ES-I3 (cell line): ENCODE measurements at regions not wholly inside any gene's neighbourhood (a gene's known extent, or its start where the extent isn't known, plus 50 kb on each side); places are given as distances from the start of the nearest gene placed in this dataset.

ENCODE experiments used
- H3K36me3 ChIP-seq: 2 replicates; pipeline ENCODE4 v1.6.1; 2013; ENCODE audit warnings: mild to moderate bottlenecking, low read length, control low read depth, moderate library complexity; ENCODE audit not compliant: insufficient read depth
- H3K4me1 ChIP-seq: 2 replicates; pipeline ENCODE4 v1.6.1; 2013; ENCODE audit warnings: mild to moderate bottlenecking, control low read depth, low read length; ENCODE audit not compliant: insufficient read depth
- H3K9ac ChIP-seq: 2 replicates; pipeline ENCODE4 v1.6.1; 2013; ENCODE audit warnings: low read depth, mild to moderate bottlenecking, low read length, moderate library complexity
- H3K9me3 ChIP-seq: 2 replicates; pipeline ENCODE4 v1.6.1; 2013; ENCODE audit warnings: mild to moderate bottlenecking, low read length, moderate library complexity; ENCODE audit not compliant: control insufficient read depth, insufficient read depth

DNA sequence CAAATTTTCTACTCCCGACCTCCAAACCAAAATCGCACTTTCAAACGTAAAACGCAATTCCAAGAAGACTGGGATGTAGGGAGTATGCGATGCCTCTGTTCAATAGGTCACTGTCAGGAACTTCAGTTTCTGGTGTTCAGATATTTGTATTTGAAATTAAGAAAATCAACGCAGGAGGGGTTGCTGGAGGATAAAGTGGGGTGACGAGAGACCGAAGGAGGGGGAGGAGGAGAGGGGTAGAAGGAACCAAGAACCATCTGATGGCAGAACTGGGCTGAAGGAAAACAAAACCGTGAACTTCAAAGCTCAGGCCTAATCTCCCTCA is 293.8 kb upstream of the NFE2L3 start:
- Histone ChIP-seq H3K36me3 (no peaks in the 10 kb centered on the region), H3K9ac (peak overlapping the region; percentile 98), H3K9me3 (no peaks in the 10 kb centered on the region), H3K4me1 (peaks cover 22% of the 10 kb centered on the region)

DNA sequence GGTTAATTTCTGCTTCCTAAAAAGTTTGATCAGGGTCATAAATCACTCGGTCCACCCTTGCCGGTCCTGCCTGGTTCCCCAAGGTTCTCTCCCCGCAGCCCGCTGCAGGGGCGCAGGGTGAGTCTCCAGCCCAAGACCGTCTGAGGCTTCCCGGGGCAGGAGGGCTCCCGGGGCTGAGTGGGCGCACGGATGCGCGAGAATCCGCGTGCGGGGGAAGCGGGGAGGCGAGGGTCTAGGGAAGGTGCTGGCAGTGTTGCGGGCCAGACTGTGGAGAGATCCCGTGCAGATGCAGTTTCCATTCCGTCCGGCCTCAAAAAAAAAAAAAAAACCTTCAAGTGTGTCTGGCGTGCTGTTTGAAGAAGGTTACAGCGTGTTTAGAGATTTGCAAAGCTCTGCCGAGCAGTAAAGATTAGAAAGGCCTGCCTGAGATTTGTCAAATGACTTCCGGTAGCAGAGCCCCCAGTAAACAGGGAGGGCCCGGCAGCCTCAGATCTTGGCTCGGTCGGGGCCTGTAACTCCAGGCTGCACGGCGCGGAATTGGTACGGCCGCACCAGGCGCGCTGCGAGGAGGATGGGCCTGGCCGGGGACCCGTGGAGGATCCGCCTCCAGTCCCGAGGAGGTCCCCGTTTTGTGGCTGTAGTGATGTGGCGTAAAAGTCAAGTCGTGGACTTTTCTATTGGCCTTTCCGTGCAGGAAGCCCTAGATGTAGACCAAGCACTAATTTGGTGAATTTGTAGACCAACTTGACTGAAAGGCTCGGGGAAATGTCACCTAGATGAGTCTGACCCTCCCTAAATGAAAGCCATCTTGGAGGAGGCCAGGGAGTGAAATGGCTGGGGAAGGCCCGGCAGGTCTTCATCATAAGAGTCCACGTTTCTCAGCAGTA is 293.2 kb upstream of the NFE2L3 start:
- no peaks in the 10 kb centered on the region for H3K36me3 ChIP-seq
- H3K9ac ChIP-seq, result peak overlapping the region; percentile 98
- H3K4me1 ChIP-seq, result peaks cover 18% of the 10 kb centered on the region
- no peaks in the 10 kb centered on the region for H3K9me3 ChIP-seq

DNA sequence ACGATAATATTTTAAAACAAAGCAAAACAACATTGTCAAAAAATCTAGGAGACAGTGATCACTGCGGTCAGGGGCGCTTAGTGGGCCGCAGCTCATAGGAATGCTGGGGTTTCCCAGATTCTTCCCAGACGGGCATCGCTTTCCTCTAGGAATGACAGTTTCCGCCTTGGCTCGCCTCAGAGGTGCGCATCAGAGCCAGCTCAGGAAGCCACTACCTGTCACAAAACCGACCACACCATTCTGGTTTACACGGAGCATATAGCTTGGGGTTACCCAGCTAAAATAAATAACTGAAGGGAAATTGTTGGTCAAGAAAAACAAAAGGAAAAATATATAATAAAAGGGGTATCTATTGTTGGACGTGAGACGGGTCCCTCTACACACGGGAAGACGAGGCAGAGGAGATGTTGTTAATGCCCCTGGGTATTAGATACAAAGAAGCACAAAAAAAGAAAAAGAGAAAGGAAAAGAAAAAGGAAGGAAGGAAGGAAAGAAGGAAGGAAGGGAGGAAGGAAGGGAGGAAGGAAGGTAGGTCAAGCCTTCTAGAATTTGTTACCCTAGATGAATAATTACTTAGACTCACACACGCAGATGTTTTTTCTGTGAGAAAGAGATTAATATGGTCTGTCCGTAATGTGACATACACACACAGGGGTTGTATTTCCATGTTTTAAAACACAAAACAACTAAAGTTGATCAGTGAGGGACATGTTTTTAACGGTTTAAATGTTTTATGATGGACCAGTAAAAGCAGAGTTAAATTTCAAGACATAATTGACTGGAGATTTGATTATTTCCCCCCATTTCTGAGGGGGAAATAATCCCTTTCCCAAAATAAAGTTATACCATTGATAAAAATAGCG is 292.4 kb upstream of the NFE2L3 start:
- H3K9me3 ChIP-seq, result no peaks in the 10 kb centered on the region
- peaks cover 18% of the 10 kb centered on the region for H3K4me1 ChIP-seq

DNA sequence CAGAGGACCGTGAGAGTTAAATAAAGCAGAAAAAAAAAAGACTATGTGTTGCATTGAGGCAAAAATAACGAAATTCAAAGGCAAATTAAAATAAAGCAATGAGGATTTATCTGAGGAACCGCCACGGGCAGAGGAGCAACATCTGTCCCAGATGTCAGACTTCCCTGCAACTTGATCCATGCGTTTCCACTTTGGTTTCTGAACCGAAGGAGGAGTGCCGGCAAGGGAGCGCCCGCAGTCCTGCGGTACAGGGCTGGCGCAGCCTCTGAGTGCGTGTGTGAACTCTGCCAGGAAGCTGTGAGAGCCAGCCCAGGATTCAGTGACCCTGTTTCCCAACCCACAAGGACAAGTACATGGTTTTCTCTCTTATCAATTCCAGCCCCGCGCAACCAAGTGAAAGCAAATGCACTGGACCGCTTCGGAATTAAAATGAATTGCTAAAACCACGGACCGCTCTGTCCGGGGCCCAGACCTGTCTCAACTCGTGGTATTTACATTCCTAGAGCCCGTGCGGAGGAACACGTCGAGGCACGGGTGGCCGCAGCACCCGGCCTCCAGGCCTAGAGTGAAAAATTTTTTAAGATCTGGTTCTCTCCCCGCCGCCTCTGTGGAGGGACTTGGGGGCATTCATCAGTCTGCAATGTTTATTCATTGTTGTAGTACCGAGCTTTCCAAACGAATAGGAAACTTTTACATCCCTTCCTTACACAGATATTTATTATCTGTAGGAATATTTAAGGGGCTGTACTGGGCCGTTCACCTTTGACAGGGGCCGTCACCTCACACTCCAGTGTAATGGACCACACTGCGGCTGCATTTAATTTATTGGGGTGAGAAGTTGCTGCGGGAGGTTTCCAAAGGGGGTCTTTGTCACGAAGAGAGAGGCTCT is 291.5 kb upstream of the NFE2L3 start:
- H3K9ac ChIP-seq, result peak overlapping the region; percentile 25
- H3K36me3 ChIP-seq, result no peaks in the 10 kb centered on the region
- no peaks in the 10 kb centered on the region for H3K9me3 ChIP-seq
- H3K4me1 ChIP-seq, result peaks cover 20% of the 10 kb centered on the region

More for the DNA sequence above, 292.4 kb upstream of the NFE2L3 start:
- Histone ChIP-seq H3K9ac (peak overlapping the region; percentile 98; the same call in 1 of the 2 replicates), H3K36me3 (no peaks in the 10 kb centered on the region)

DNA sequence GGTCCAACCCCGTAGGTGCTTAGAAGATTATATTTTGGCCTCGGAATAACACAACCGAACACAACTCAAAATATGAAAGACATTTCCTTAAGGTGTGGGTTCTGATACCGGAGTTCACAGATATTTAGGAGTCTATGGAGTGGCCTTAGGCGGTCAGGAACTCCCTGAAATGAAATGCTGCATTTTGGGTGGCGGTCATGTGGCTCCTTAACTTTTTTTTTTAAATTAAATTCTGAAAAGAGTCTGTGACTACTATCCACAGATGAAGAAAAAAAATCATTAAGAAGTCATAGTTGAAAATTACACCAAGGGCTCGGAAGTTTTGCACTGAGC is 290.9 kb upstream of the NFE2L3 start:
- Histone ChIP-seq H3K36me3 (no peaks in the 10 kb centered on the region), H3K4me1 (peaks cover 25% of the 10 kb centered on the region), H3K9ac (peak overlapping the region; percentile 25; the same call in 1 of the 2 replicates), H3K9me3 (no peaks in the 10 kb centered on the region)

DNA sequence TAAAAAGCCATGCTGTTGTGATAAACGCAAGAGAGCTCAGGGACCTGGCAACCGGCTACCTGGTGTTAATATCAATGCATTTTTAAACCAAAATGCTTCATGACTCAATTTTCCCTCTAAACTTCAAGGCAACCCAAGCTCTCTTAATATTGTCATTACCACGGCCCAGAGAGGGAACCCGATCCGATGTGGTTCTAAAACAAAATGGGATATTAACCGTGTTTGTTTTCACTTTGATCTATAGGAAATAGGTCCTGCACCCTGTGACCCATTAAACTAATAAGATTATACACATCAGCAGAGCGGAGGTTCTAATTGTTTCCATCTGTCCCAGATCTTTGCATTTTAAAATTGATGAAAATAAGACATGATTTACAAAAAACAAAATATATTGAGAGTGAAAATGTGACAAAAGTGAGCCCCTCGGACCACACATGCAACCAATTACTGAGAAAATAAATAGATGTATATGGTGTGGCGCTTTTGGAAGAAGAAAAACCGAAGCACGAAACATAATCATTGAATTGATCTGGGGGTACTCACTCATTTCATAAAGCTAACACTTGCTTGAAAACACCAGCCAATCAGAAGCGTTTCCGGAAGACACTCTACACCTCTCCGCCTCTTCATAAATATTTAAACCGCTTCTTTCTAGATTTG is 290.3 kb upstream of the NFE2L3 start:
- peak overlapping the region; percentile 11; the same call in 1 of the 2 replicates for H3K9ac ChIP-seq
- peaks cover 25% of the 10 kb centered on the region for H3K4me1 ChIP-seq
- no peaks in the 10 kb centered on the region for H3K36me3 ChIP-seq
- no peaks in the 10 kb centered on the region for H3K9me3 ChIP-seq

DNA sequence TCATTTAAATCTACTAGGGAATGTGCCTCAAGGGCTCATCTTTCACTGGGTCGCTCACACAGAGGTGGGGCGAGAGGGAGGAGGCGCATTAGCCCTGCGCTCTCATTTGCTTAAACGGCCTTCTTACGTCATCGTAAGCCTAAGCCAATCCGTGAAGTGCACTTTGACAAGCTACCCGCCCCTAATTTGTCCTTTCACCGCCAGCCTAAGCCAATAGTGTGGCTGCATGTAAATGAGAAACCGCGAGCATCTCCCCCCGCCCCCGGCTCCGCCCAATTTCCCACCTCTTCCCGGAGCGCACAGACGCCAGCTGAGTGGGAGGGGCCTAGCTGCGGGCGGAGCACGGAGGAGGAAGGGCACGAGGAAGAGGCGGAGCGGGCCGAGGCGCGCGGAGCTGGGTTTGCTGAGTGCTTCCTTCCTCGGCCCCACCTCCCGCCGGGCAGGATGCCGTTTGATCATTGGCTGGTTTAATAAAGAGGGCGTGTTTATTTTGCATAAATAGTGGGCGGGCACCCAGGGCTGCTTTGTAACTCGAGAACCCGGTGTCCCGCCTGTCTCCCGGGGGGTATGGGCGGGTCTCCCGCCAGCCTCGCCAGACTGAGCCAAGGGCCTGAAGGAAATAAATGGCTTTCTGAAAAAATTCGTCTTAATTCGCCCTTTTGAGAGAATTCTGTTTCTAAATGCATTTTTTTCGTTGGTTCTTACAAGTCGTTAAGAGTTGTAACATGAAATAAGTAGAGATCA is 289.6 kb upstream of the NFE2L3 start:
- Histone ChIP-seq H3K9ac (no peak overlapping the region; the same call in 1 of the 2 replicates), H3K36me3 (no peaks in the 10 kb centered on the region), H3K9me3 (no peaks in the 10 kb centered on the region), H3K4me1 (peaks cover 25% of the 10 kb centered on the region)

DNA sequence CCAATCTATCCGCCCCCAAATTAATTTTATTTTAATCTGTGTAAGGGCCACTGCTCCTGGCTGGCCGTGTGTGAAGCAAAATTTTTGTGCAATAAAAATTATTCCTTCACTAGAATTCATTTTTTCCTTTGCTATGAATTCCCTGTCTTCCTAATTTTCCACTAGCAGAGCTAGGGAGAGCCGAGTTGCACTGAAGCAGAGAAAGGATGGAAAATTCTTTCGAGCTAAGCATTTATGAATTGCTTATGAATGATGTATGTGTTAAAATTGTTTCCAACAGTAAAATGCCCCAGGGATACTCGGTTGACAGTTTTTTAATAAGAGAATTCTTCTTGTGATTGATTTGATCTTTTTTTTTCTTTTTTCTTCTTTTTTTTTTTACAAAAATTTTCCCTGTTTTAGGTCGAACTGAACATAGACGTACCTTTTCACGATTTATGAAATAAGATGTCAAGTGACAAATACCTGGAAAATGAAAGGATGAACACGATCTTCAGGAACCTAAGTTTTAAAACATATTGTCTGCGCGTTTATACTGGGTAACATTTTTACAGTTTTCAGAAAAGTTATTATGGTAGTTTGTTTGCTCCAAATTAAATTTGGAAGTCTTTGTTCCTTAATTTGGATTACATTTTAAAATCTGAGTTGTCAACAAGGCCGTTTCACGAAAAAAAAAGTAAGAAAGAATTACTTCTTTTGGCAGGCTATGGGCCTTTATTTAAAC is 288.8 kb upstream of the NFE2L3 start:
- Histone ChIP-seq H3K9ac (no peak overlapping the region; the same call in 1 of the 2 replicates), H3K4me1 (peaks cover 25% of the 10 kb centered on the region), H3K36me3 (no peaks in the 10 kb centered on the region), H3K9me3 (no peaks in the 10 kb centered on the region)

DNA sequence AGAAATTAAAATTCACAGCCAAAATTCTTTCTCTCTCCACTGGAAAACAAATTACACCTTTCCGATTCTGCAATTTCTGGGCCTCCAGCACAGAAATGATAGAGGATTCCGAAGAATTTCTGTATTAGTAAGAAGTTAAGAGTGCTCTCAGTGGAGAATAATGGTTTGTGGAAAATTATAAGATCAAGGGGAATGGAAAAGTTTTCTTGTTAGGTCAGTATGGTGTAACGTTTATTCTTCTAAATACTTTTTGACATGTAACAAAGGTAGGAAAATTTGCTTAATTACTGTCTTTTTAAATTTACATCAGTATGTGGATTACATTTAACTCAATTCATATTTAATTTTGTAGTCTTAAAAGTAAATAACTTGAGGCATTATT is 288.3 kb upstream of the NFE2L3 start:
- H3K4me1 ChIP-seq, result peaks cover 25% of the 10 kb centered on the region
- no peaks in the 10 kb centered on the region for H3K36me3 ChIP-seq
- H3K9me3 ChIP-seq, result no peaks in the 10 kb centered on the region
- H3K9ac ChIP-seq, result no peak overlapping the region

DNA sequence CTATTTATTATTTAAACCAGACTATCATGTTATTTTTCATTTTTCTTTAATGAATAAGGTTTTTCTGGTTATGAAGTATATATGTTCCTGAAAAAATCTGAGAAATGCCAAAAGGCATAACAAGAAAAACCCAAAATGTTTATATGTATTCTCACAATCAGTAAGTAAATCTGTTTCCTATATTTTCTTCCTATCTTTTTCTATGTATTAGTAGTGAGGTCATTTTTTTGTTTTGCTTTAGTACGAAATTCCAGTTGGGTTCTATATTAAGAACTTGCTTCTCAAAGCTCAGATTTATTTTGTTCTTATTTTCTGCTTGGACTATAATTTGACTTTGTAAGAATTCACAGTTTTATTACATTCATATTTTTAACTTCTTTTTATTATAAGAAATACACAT is 287.5 kb upstream of the NFE2L3 start:
- no peaks in the 10 kb centered on the region for H3K9me3 ChIP-seq
- no peak overlapping the region for H3K9ac ChIP-seq
- peaks cover 25% of the 10 kb centered on the region for H3K4me1 ChIP-seq
- H3K36me3 ChIP-seq, result no peaks in the 10 kb centered on the region

DNA sequence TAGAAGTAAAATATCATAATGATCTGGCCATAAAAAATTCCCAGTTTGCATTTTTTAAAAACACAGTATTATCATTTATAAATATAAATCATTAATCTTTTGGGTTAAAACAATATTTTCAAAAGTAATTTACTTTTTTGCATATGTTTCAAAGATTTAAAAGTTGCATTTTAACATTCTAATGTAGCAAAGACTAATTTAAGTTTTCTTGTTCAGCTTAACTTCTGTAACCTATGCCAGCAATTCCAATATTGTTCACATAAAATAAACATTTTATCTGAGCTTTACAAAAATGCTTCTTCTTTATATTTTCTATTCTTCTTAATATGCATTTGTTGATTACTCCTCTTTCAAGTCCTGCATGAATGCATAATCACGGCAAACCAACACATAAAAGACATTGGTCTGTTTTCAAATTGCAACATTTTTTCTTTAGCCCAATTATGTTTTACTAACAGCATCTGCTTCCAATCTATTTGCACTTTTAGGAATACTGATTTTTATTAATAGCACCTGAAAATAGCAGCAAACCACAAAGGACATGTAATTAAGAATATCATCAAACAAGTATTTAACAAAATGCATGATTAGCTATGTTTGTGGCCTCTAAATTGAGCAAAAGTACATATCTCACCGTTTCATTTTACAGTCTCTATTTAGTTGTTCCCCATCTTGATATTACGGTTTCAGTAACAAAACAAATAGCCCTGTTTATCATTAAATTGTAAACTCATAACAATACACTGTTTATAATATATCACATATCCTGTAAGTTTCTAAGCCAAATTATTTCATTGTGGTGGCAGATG is 286.9 kb upstream of the NFE2L3 start:
- H3K36me3 ChIP-seq, result no peaks in the 10 kb centered on the region
- H3K9me3 ChIP-seq, result no peaks in the 10 kb centered on the region
- peaks cover 25% of the 10 kb centered on the region for H3K4me1 ChIP-seq
- no peak overlapping the region for H3K9ac ChIP-seq

DNA sequence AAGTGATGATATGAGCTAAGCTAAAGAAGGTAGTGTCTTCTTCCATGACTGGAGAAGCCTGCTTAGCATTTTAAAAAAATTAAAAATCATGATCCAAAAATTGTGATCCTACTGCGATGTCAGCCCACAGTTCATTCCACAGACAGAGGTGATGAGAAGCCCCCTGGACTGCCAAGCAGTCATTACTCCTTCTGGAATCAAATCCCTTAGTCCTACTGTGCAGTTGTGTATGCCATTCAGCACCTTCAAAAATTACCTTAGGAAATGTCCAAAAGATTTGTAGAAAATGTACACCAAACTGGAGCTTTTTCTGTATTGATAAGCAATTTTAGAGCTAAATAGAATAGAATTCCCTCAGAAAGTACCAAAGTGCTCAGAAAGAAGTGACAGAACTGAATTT is 283.5 kb upstream of the NFE2L3 start:
- H3K36me3 ChIP-seq, result no peaks in the 10 kb centered on the region
- H3K9me3 ChIP-seq, result no peaks in the 10 kb centered on the region

More for the DNA sequence above, 283.5 kb upstream of the NFE2L3 start:
- H3K4me1 ChIP-seq, result peaks cover 12% of the 10 kb centered on the region; the same call in 1 of the 2 replicates
- H3K9ac ChIP-seq, result no peak overlapping the region
